HL-60 (cell line): ENCODE measurements at regions not wholly inside any gene's neighbourhood (a gene's known extent, or its start where the extent isn't known, plus 50 kb on each side); places are given as distances from the start of the nearest gene placed in this dataset.

Source experiments
- POLR2AphosphoS5 ChIP-seq: IDR thresholded peaks from 2 replicates; pipeline ENCODE4 v1.6.1; 2012; ENCODE audit warnings: low read depth
- TF ChIP-seq, protein P1 (sequence below): IDR thresholded peaks from one replicate; pipeline ENCODE4 v1.5.1; 2011; ENCODE audit warnings: low read length, control low read depth, inconsistent platforms; ENCODE audit not compliant: insufficient read depth

DNA sequence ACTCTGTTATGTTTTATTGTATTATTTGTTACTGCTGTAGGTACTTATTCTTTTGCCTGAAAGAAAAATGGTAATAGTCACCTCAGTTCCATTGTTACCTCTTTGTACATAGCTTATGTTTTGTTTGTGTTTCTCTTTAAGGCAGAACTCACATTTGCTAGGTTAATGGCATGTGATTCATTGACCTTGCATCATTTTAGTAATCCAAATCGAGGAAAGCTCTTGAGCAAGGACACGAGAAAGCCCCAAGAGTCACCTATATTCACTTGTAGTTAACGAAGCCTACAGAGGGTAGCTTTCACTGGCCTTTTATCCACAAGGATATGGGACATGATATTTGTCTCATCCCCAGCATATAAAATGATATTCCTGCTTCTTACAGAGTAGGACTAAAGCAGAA, 1765.2 kb downstream of the NCAM2 start:
- TF ChIP-seq, protein P1, sequence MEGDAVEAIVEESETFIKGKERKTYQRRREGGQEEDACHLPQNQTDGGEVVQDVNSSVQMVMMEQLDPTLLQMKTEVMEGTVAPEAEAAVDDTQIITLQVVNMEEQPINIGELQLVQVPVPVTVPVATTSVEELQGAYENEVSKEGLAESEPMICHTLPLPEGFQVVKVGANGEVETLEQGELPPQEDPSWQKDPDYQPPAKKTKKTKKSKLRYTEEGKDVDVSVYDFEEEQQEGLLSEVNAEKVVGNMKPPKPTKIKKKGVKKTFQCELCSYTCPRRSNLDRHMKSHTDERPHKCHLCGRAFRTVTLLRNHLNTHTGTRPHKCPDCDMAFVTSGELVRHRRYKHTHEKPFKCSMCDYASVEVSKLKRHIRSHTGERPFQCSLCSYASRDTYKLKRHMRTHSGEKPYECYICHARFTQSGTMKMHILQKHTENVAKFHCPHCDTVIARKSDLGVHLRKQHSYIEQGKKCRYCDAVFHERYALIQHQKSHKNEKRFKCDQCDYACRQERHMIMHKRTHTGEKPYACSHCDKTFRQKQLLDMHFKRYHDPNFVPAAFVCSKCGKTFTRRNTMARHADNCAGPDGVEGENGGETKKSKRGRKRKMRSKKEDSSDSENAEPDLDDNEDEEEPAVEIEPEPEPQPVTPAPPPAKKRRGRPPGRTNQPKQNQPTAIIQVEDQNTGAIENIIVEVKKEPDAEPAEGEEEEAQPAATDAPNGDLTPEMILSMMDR: no peak
- TF ChIP-seq POLR2AphosphoS5: no peak
